GM12878 (cell line): ENCODE measurements at regions not wholly inside any gene's neighbourhood (a gene's known extent, or its start where the extent isn't known, plus 50 kb on each side); places are given as distances from the start of the nearest gene placed in this dataset.

Experiments used
- ASH2L ChIP-seq: fragments of 300-600, 200-600 bp; sonication (generic); IDR thresholded peaks from 2 replicates; pipeline ENCODE4 v1.6.1; 2017; ENCODE audit warnings: low read depth, mild to moderate bottlenecking, borderline replicate concordance
- EED ChIP-seq: sonication (generic); IDR thresholded peaks from 2 replicates; pipeline ENCODE4 v1.6.1; 2016; ENCODE audit warnings: antibody characterized with exemption, low read depth
- EZH2 ChIP-seq: IDR thresholded peaks from 2 replicates; pipeline ENCODE4 v1.6.1; 2012; ENCODE audit warnings: low read depth, mild to moderate bottlenecking, control low read depth, inconsistent platforms, low read length, borderline replicate concordance; ENCODE audit not compliant: control insufficient read depth
- FOS ChIP-seq: IDR thresholded peaks from 3 replicates; pipeline ENCODE4 v1.6.1; 2011; ENCODE audit warnings: borderline replicate concordance; ENCODE audit not compliant: insufficient read length; ENCODE audit errors: extremely low read depth
- GABPA ChIP-seq: IDR thresholded peaks from 2 replicates; pipeline ENCODE4 v1.6.1; 2014; ENCODE audit warnings: antibody characterized with exemption, low read depth, mild to moderate bottlenecking, inconsistent platforms
- KAT2A ChIP-seq: conservative IDR thresholded peaks from 2 replicates; pipeline ENCODE4 v1.6.1; 2011; ENCODE audit warnings: low read depth, low read length; ENCODE audit not compliant: control insufficient read depth
- POLR2A ChIP-seq: IDR thresholded peaks from 2 replicates; pipeline ENCODE4 v1.6.1; 2011; ENCODE audit warnings: low read depth, mild to moderate bottlenecking, low read length
- SIN3A ChIP-seq: IDR thresholded peaks from 2 replicates; pipeline ENCODE4 v1.6.1; 2012; ENCODE audit warnings: low read depth, low read length, improper control_type of control experiment
- TCF12 ChIP-seq: IDR thresholded peaks from 2 replicates; pipeline ENCODE4 v1.6.1; 2011; ENCODE audit warnings: low read depth, mild to moderate bottlenecking, low read length
- WRNIP1 ChIP-seq: IDR thresholded peaks from 2 replicates; pipeline ENCODE4 v1.6.1; 2011; ENCODE audit warnings: low read depth, low read length, improper control_type of control experiment, borderline replicate concordance
- YY1 ChIP-seq: IDR thresholded peaks from 2 replicates; pipeline ENCODE4 v1.6.1; 2011; ENCODE audit warnings: low read depth, mild to moderate bottlenecking, low read length
- TF ChIP-seq, protein P1 (sequence below), 3 experiments: IDR thresholded peaks in 2 of 3; conservative IDR thresholded peaks in 1 of 3; 2 replicates each; pipeline ENCODE4 v1.5.1; 2011; ENCODE audit warnings: low read depth in 3 of 3, low read length in 3 of 3, mild to moderate bottlenecking in 3 of 3, control low read depth in 2 of 3, moderate library complexity in 2 of 3, inconsistent platforms in 1 of 3, mixed read lengths in 1 of 3; ENCODE audit not compliant: control insufficient read depth in 2 of 3, insufficient read depth in 1 of 3; ENCODE audit errors: extremely low read depth in 1 of 3
- TF ChIP-seq, protein P2 (sequence below): fragments of 450-650 bp; IDR thresholded peaks from 2 replicates; pipeline ENCODE4 v1.6.1; 2018; ENCODE audit warnings: borderline replicate concordance, mild to moderate bottlenecking; ENCODE audit not compliant: partially characterized antibody
- TF ChIP-seq, protein P3 (sequence below): fragments of 450-650 bp; formaldehyde crosslinking; IDR thresholded peaks from 2 replicates; pipeline ENCODE4 v1.5.0; 2022; ENCODE audit warnings: mild to moderate bottlenecking, missing genetic modification characterization

DNA sequence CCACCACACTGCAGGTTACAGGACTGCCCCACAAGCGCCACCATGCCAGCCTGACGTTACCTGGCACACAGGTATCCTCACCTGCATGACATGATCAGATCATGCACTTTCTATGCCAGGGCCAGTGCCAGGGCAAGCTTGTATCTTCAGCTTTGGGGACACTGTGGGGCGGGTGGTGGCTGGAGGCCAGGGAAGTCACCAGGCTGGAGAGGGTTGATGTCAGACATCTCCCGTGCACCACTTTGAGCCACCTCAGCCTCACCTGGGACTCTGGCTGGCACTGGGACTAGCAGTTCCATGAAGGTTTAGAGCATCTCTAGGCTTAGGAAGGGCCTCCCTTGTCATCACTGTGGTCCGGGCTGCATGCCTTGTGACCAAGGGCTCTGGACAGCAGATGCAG, 97.2 kb downstream of the WTIP start:
- TF ChIP-seq ASH2L (no peak), POLR2A (no peak), TCF12 (no peak), EZH2 (no peak), FOS (no peak), SIN3A (no peak), WRNIP1 (no peak), YY1 (no peak), KAT2A (no peak), GABPA (no peak), EED (no peak)
- TF ChIP-seq, protein P1, sequence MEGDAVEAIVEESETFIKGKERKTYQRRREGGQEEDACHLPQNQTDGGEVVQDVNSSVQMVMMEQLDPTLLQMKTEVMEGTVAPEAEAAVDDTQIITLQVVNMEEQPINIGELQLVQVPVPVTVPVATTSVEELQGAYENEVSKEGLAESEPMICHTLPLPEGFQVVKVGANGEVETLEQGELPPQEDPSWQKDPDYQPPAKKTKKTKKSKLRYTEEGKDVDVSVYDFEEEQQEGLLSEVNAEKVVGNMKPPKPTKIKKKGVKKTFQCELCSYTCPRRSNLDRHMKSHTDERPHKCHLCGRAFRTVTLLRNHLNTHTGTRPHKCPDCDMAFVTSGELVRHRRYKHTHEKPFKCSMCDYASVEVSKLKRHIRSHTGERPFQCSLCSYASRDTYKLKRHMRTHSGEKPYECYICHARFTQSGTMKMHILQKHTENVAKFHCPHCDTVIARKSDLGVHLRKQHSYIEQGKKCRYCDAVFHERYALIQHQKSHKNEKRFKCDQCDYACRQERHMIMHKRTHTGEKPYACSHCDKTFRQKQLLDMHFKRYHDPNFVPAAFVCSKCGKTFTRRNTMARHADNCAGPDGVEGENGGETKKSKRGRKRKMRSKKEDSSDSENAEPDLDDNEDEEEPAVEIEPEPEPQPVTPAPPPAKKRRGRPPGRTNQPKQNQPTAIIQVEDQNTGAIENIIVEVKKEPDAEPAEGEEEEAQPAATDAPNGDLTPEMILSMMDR (IDR thresholded peaks at IDR 0.05 in 2 of 3, conservative IDR thresholded peaks at IDR 0.05 in 1 of 3; ENCODE audit: control insufficient read depth in 2 of 3, extremely low read depth in 1 of 3, insufficient read depth in 1 of 3, low read depth in 3 of 3, low read length in 3 of 3) = no peak
- TF ChIP-seq, protein P2, sequence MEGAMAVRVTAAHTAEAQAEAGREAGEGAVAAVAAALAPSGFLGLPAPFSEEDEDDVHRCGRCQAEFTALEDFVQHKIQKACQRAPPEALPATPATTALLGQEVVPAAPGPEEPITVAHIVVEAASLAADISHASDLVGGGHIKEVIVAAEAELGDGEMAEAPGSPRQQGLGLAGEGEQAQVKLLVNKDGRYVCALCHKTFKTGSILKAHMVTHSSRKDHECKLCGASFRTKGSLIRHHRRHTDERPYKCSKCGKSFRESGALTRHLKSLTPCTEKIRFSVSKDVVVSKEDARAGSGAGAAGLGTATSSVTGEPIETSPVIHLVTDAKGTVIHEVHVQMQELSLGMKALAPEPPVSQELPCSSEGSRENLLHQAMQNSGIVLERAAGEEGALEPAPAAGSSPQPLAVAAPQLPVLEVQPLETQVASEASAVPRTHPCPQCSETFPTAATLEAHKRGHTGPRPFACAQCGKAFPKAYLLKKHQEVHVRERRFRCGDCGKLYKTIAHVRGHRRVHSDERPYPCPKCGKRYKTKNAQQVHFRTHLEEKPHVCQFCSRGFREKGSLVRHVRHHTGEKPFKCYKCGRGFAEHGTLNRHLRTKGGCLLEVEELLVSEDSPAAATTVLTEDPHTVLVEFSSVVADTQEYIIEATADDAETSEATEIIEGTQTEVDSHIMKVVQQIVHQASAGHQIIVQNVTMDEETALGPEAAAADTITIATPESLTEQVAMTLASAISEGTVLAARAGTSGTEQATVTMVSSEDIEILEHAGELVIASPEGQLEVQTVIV = no peak
- TF ChIP-seq, protein P3, sequence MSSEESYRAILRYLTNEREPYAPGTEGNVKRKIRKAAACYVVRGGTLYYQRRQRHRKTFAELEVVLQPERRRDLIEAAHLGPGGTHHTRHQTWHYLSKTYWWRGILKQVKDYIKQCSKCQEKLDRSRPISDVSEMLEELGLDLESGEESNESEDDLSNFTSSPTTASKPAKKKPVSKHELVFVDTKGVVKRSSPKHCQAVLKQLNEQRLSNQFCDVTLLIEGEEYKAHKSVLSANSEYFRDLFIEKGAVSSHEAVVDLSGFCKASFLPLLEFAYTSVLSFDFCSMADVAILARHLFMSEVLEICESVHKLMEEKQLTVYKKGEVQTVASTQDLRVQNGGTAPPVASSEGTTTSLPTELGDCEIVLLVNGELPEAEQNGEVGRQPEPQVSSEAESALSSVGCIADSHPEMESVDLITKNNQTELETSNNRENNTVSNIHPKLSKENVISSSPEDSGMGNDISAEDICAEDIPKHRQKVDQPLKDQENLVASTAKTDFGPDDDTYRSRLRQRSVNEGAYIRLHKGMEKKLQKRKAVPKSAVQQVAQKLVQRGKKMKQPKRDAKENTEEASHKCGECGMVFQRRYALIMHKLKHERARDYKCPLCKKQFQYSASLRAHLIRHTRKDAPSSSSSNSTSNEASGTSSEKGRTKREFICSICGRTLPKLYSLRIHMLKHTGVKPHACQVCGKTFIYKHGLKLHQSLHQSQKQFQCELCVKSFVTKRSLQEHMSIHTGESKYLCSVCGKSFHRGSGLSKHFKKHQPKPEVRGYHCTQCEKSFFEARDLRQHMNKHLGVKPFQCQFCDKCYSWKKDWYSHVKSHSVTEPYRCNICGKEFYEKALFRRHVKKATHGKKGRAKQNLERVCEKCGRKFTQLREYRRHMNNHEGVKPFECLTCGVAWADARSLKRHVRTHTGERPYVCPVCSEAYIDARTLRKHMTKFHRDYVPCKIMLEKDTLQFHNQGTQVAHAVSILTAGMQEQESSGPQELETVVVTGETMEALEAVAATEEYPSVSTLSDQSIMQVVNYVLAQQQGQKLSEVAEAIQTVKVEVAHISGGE (CRISPR knock-in tag) = no peak
